ENCODE measurements at regions not wholly inside any gene's neighbourhood (a gene's known extent, or its start where the extent isn't known, plus 50 kb on each side); places are given as distances from the start of the nearest gene placed in this dataset.
"Not testable (repeated sequence)": the region's sequence is repeated elsewhere in the genome, so short reads cannot be mapped to it uniquely, and the experiment has no call there.

GRCh38 chr16:86232496-86232895 is 277.8 kb upstream of the FOXF1 start:
- Histone ChIP-seq H3K4me1 (ENCODE audit: insufficient read depth, low read length) (no peaks in the 10 kb centered on the region), H2AFZ (ENCODE audit: low read length) (no peak overlapping the region), H3K4me3 (ENCODE audit: low read length) (no peak overlapping the region), H3K4me2 (ENCODE audit: low read length) (no peak overlapping the region), H3K79me2 (ENCODE audit: low read length) (no peaks in the 10 kb centered on the region), H3F3A (ENCODE audit: low read length, unreplicated experiment) (no peaks in the 10 kb centered on the region), H3K9me3 (ENCODE audit: low read length) (no peaks in the 10 kb centered on the region), H3K27me3 (ENCODE audit: low read length) (peaks cover 39% of the 10 kb centered on the region), H3K9me2 (replicated peaks; ENCODE audit: low read length) (no peaks in the 10 kb centered on the region), H4K20me1 (ENCODE audit: low read length) (no peaks in the 10 kb centered on the region), H3K9ac (ENCODE audit: low read length) (no peak overlapping the region), H3K27ac (ENCODE audit: low read length) (no peak overlapping the region), H3K36me3 (ENCODE audit: low read depth, low read length) (no peaks in the 10 kb centered on the region)
- intact Hi-C loops (cut with micrococcal nuclease), result no loop called here
- POLR2A ChIA-PET (ENCODE audit: unreplicated experiment), result no interaction called here
- DNase-seq (no peak), ATAC-seq (no peak)
- no TSS peak for BruUV-seq (replicated peaks)
- TF ChIP-seq CTCF (conservative IDR thresholded peaks at IDR 0.05; ENCODE audit: low read depth, low read length) (no peak), EZH2 (IDR thresholded peaks at IDR 0.05; ENCODE audit: low read length, unreplicated experiment) (no peak), EZH2phosphoT487 (IDR thresholded peaks at IDR 0.05; ENCODE audit: borderline replicate concordance, low read length) (no peak)
- CTCF ChIA-PET, result no interaction called here

- H2AFZ ChIP-seq (ENCODE audit: low read length); H3K9ac ChIP-seq (ENCODE audit: low read length); DNase-seq; H3K36me3 ChIP-seq (ENCODE audit: low read depth, low read length); H3K27ac ChIP-seq (ENCODE audit: low read length); intact Hi-C loops (cut with micrococcal nuclease); H3K9me2 ChIP-seq (replicated peaks; ENCODE audit: low read length); POLR2A ChIA-PET (ENCODE audit: unreplicated experiment); BruUV-seq (replicated peaks); H3K79me2 ChIP-seq (ENCODE audit: low read length); H3K9me3 ChIP-seq (ENCODE audit: low read length); CTCF ChIA-PET; H4K20me1 ChIP-seq (ENCODE audit: low read length); H3F3A ChIP-seq (ENCODE audit: low read length, unreplicated experiment); H3K4me1 ChIP-seq (ENCODE audit: insufficient read depth, low read length); H3K4me2 ChIP-seq (ENCODE audit: low read length); H3K4me3 ChIP-seq (ENCODE audit: low read length); ATAC-seq: not testable (repeated sequence)
- peaks cover 31% of the 10 kb centered on the region for H3K27me3 ChIP-seq (ENCODE audit: low read length)
These were observed 276.8 kb upstream of the FOXF1 start for GRCh38 chr16:86233506-86233905.

- H4K20me1 ChIP-seq (ENCODE audit: low read length), result no peaks in the 10 kb centered on the region
- H3K36me3 ChIP-seq (ENCODE audit: low read depth, low read length), result no peaks in the 10 kb centered on the region
- intact Hi-C loops (cut with micrococcal nuclease), result no loop called here
- H3K9ac ChIP-seq (ENCODE audit: low read length), result no peak overlapping the region
- ChIA-PET POLR2A (ENCODE audit: unreplicated experiment) (no interaction called here), CTCF (no interaction called here)
- no peaks in the 10 kb centered on the region for H3F3A ChIP-seq (ENCODE audit: low read length, unreplicated experiment)
- ATAC-seq (no peak), DNase-seq (no peak)
- no peaks in the 10 kb centered on the region for H3K9me2 ChIP-seq (replicated peaks; ENCODE audit: low read length)
- no peaks in the 10 kb centered on the region for H3K4me1 ChIP-seq (ENCODE audit: insufficient read depth, low read length)
- H3K27ac ChIP-seq (ENCODE audit: low read length), result no peak overlapping the region
- no peak overlapping the region for H3K4me3 ChIP-seq (ENCODE audit: low read length)
- no peak overlapping the region for H2AFZ ChIP-seq (ENCODE audit: low read length)
- no TSS peak for BruUV-seq (replicated peaks)
- peaks cover 49% of the 10 kb centered on the region for H3K27me3 ChIP-seq (ENCODE audit: low read length)
- TF ChIP-seq EZH2phosphoT487 (IDR thresholded peaks at IDR 0.05; ENCODE audit: borderline replicate concordance, low read length) (no peak), CTCF (conservative IDR thresholded peaks at IDR 0.05; ENCODE audit: low read depth, low read length) (no peak), EZH2 (IDR thresholded peaks at IDR 0.05; ENCODE audit: low read length, unreplicated experiment) (no peak)
- H3K9me3 ChIP-seq (ENCODE audit: low read length), result no peaks in the 10 kb centered on the region
- H3K4me2 ChIP-seq (ENCODE audit: low read length), result no peak overlapping the region
- H3K79me2 ChIP-seq (ENCODE audit: low read length), result no peaks in the 10 kb centered on the region
These were observed 270.9 kb upstream of the FOXF1 start for GRCh38 chr16:86239381-86239780.

Measured in PC-3 (cell line).